DOHH2 (cell line): ENCODE measurements at regions not wholly inside any gene's neighbourhood (a gene's known extent, or its start where the extent isn't known, plus 50 kb on each side); places are given as distances from the start of the nearest gene placed in this dataset.
"Not testable (repeated sequence)": the region's sequence is repeated elsewhere in the genome, so short reads cannot be mapped to it uniquely, and the experiment has no call there.

Experiments used
- H3F3A ChIP-seq: fragments of 200-600 bp; sonication (generic), shearing (Covaris generic); 2 replicates; pipeline ENCODE4 v1.6.0; 2016; ENCODE audit warnings: antibody characterized with exemption, mild to moderate bottlenecking; ENCODE audit not compliant: control insufficient read depth, insufficient read depth
- H3K27ac ChIP-seq: fragments of 200-600 bp; sonication (generic); 2 replicates; pipeline ENCODE4 v1.5.1; 2014; ENCODE audit warnings: low read depth, mild to moderate bottlenecking, low read length, moderate library complexity
- H3K27me3 ChIP-seq: fragments of 200-600 bp; sonication (generic); 2 replicates; pipeline ENCODE4 v1.6.1; 2014; ENCODE audit warnings: mild to moderate bottlenecking, low read length, mixed read lengths; ENCODE audit not compliant: control insufficient read depth
- H3K36me3 ChIP-seq: fragments of 200-600 bp; sonication (generic); 2 replicates; pipeline ENCODE4 v1.6.1; 2014; ENCODE audit warnings: mild to moderate bottlenecking, low read length, moderate library complexity, mixed read lengths; ENCODE audit not compliant: control insufficient read depth
- H3K4me1 ChIP-seq: fragments of 200-600 bp; sonication (generic); 2 replicates; pipeline ENCODE4 v1.6.1; 2014; ENCODE audit warnings: mild to moderate bottlenecking, low read length, mixed read lengths; ENCODE audit not compliant: control insufficient read depth
- H3K4me2 ChIP-seq: fragments of 200-600 bp; sonication (generic); 2 replicates; pipeline ENCODE4 v1.6.0; 2014; ENCODE audit warnings: mild to moderate bottlenecking, low read length, moderate library complexity
- H3K4me3 ChIP-seq: fragments of 200-600 bp; sonication (generic); 2 replicates; pipeline ENCODE4 v1.5.1; 2014; ENCODE audit warnings: mild to moderate bottlenecking, low read length, mixed read lengths
- H3K79me2 ChIP-seq: fragments of 200-600 bp; sonication (generic); 2 replicates; pipeline ENCODE4 v1.6.1; 2014; ENCODE audit warnings: mild to moderate bottlenecking, low read length, mixed read lengths; ENCODE audit not compliant: control insufficient read depth
- H3K9me2 ChIP-seq: fragments of 200-600 bp; sonication (generic); replicated peaks from 2 replicates; pipeline ENCODE4 v1.6.1; 2014; ENCODE audit warnings: mild to moderate bottlenecking, low read length, mixed read lengths; ENCODE audit not compliant: control insufficient read depth
- H3K9me3 ChIP-seq: fragments of 200-600 bp; sonication (generic); 2 replicates; pipeline ENCODE4 v1.6.1; 2014; ENCODE audit warnings: antibody characterized with exemption, low read length, mixed read lengths; ENCODE audit not compliant: control insufficient read depth, insufficient read depth
- H4K20me1 ChIP-seq: fragments of 200-600 bp; sonication (generic); 2 replicates; pipeline ENCODE4 v1.6.0; 2014; ENCODE audit warnings: low read depth, mild to moderate bottlenecking, antibody characterized with exemption, low read length, moderate library complexity; ENCODE audit not compliant: control insufficient read depth, insufficient read depth
- CTCF ChIP-seq: fragments of 200-600 bp; sonication (generic); IDR thresholded peaks from one replicate; pipeline ENCODE4 v1.5.1; 2014; ENCODE audit warnings: antibody characterized with exemption, mild to moderate bottlenecking, low read depth, low read length; ENCODE audit not compliant: poor library complexity, severe bottlenecking
- EZH2phosphoT487 ChIP-seq: fragments of 200-600 bp; sonication (generic); IDR thresholded peaks from 2 replicates; pipeline ENCODE4 v1.6.1; 2017; ENCODE audit warnings: borderline replicate concordance, mild to moderate bottlenecking, antibody characterized with exemption, low read length, moderate library complexity, mixed read lengths

GRCh38 chr5:114859438-114859735 lies 310.3 kb downstream of the TRIM36 start:
- Histone ChIP-seq H3K9me2 (no peaks in the 10 kb centered on the region), H3K79me2 (no peaks in the 10 kb centered on the region), H3K4me1 (no peaks in the 10 kb centered on the region), H3K36me3 (no peaks in the 10 kb centered on the region), H3K4me2 (no peak overlapping the region), H3K27ac (no peak overlapping the region), H4K20me1 (no peaks in the 10 kb centered on the region), H3F3A (no peaks in the 10 kb centered on the region), H3K9me3 (no peaks in the 10 kb centered on the region), H3K4me3 (no peak overlapping the region), H3K27me3 (no peaks in the 10 kb centered on the region)
- TF ChIP-seq CTCF (no peak), EZH2phosphoT487 (no peak)

GRCh38 chr5:114858665-114859437 lies 310.9 kb downstream of the TRIM36 start:
- no peaks in the 10 kb centered on the region for H3F3A ChIP-seq
- no peak for TF ChIP-seq EZH2phosphoT487
- no peak for TF ChIP-seq CTCF
- H3K4me2 ChIP-seq = no peak overlapping the region
- H3K27me3 ChIP-seq = no peaks in the 10 kb centered on the region
- no peaks in the 10 kb centered on the region for H3K4me1 ChIP-seq
- no peaks in the 10 kb centered on the region for H3K9me2 ChIP-seq
- no peaks in the 10 kb centered on the region for H3K9me3 ChIP-seq
- no peaks in the 10 kb centered on the region for H3K36me3 ChIP-seq
- H3K27ac ChIP-seq = no peak overlapping the region
- no peaks in the 10 kb centered on the region for H4K20me1 ChIP-seq
- no peaks in the 10 kb centered on the region for H3K79me2 ChIP-seq
- no peak overlapping the region for H3K4me3 ChIP-seq

GRCh38 chr5:114857941-114858551 lies 311.7 kb downstream of the TRIM36 start:
- no peaks in the 10 kb centered on the region for H3K9me3 ChIP-seq
- H3K27ac ChIP-seq = no peak overlapping the region
- H3K9me2 ChIP-seq = no peaks in the 10 kb centered on the region
- H3K4me3 ChIP-seq = no peak overlapping the region
- no peak overlapping the region for H3K4me2 ChIP-seq
- H4K20me1 ChIP-seq = no peaks in the 10 kb centered on the region
- H3K36me3 ChIP-seq = no peaks in the 10 kb centered on the region
- no peaks in the 10 kb centered on the region for H3K79me2 ChIP-seq
- no peaks in the 10 kb centered on the region for H3K4me1 ChIP-seq
- H3K27me3 ChIP-seq = no peaks in the 10 kb centered on the region
- no peak for TF ChIP-seq EZH2phosphoT487
- TF ChIP-seq CTCF = no peak
- H3F3A ChIP-seq = no peaks in the 10 kb centered on the region

- not testable (repeated sequence) for H3K27ac ChIP-seq, H3K9me3 ChIP-seq, H3K36me3 ChIP-seq, H3K79me2 ChIP-seq, H3K4me3 ChIP-seq, H3K4me2 ChIP-seq, H3K4me1 ChIP-seq, H3K9me2 ChIP-seq, H4K20me1 ChIP-seq, H3K27me3 ChIP-seq, H3F3A ChIP-seq
These were observed 325.0 kb downstream of the TRIM36 start for GRCh38 chr5:114844711-114845110.
